RCC 7860 (cell line): ENCODE measurements at regions not wholly inside any gene's neighbourhood (a gene's known extent, or its start where the extent isn't known, plus 50 kb on each side); places are given as distances from the start of the nearest gene placed in this dataset.
A peak's percentile ranks its signal among the peaks of the same experiment; 100 is the strongest.

ENCODE experiments used
- DNase-seq: peaks from one replicate; pipeline ENCODE4 v3.0.0-alpha.2; 2015; ENCODE audit warnings: low spot score
- FAIRE-seq: peaks from 2 replicates; lab custom pipeline; 2012; peaks lifted over from hg19 to GRCh38; lab: Jason Lieb, UNC

- FAIRE-seq (no peak), DNase-seq (no peak)
Measured at GRCh38 chr9:75604661-75605060, 285.8 kb upstream of the PCSK5 start.

GRCh38 chr9:75607521-75607920, 283.0 kb upstream of the PCSK5 start:
- FAIRE-seq: no peak

GRCh38 chr9:75609401-75609800, 281.1 kb upstream of the PCSK5 start:
- FAIRE-seq: no peak
- DNase-seq: no peak

More at GRCh38 chr9:75607521-75607920, 283.0 kb upstream of the PCSK5 start:
- DNase-seq: no peak

- no peak for DNase-seq
- no peak for FAIRE-seq
Measured at GRCh38 chr9:75610246-75610645, 280.2 kb upstream of the PCSK5 start.

- DNase-seq (no peak), FAIRE-seq (no peak)
Measured at GRCh38 chr9:75612205-75612604, 278.3 kb upstream of the PCSK5 start.

- no peak for FAIRE-seq
- DNase-seq: peak; percentile 27
Measured at GRCh38 chr9:75612754-75613153, 277.7 kb upstream of the PCSK5 start.

- no peak for DNase-seq
- FAIRE-seq: no peak
Measured at GRCh38 chr9:75615284-75615683, 275.2 kb upstream of the PCSK5 start.

- FAIRE-seq (no peak), DNase-seq (no peak)
Measured at GRCh38 chr9:75616052-75616451, 274.4 kb upstream of the PCSK5 start.

GRCh38 chr9:75616841-75617566, 273.5 kb upstream of the PCSK5 start:
- no peak for DNase-seq
- FAIRE-seq: no peak

- no peak for FAIRE-seq
- no peak for DNase-seq
Measured at GRCh38 chr9:75623462-75623861, 267.0 kb upstream of the PCSK5 start.

GRCh38 chr9:75624998-75625397, 265.5 kb upstream of the PCSK5 start:
- DNase-seq (no peak), FAIRE-seq (no peak)

GRCh38 chr9:75626860-75627259, 263.6 kb upstream of the PCSK5 start:
- DNase-seq: no peak
- FAIRE-seq: no peak

GRCh38 chr9:75628952-75629351, 261.5 kb upstream of the PCSK5 start:
- DNase-seq: no peak
- FAIRE-seq: no peak

GRCh38 chr9:75633451-75634057, 256.9 kb upstream of the PCSK5 start:
- FAIRE-seq (no peak), DNase-seq (no peak)

- no peak for FAIRE-seq
- no peak for DNase-seq
Measured at GRCh38 chr9:75636427-75637045, 253.9 kb upstream of the PCSK5 start.

- no peak for DNase-seq
- no peak for FAIRE-seq
Measured at GRCh38 chr9:75639971-75640610, 250.4 kb upstream of the PCSK5 start.

- DNase-seq (no peak), FAIRE-seq (no peak)
Measured at GRCh38 chr9:75642522-75642921, 248.0 kb upstream of the PCSK5 start.

GRCh38 chr9:75644649-75645048, 245.8 kb upstream of the PCSK5 start:
- DNase-seq (no peak), FAIRE-seq (no peak)

GRCh38 chr9:75648034-75648433, 242.4 kb upstream of the PCSK5 start:
- no peak for DNase-seq

GRCh38 chr9:75649060-75649459, 241.4 kb upstream of the PCSK5 start:
- FAIRE-seq (no peak), DNase-seq (no peak)

More at GRCh38 chr9:75648034-75648433, 242.4 kb upstream of the PCSK5 start:
- no peak for FAIRE-seq

- no peak for DNase-seq
- FAIRE-seq: no peak
Measured at GRCh38 chr9:75651709-75652108, 238.8 kb upstream of the PCSK5 start.

GRCh38 chr9:75653335-75653734, 237.1 kb upstream of the PCSK5 start:
- no peak for FAIRE-seq

More at GRCh38 chr9:75653335-75653734, 237.1 kb upstream of the PCSK5 start:
- DNase-seq: no peak
